Fibroblast of skin of left biceps (primary cell): ENCODE measurements at regions not wholly inside any gene's neighbourhood (a gene's known extent, or its start where the extent isn't known, plus 50 kb on each side); places are given as distances from the start of the nearest gene placed in this dataset.
"Not testable (repeated sequence)": the region's sequence is repeated elsewhere in the genome, so short reads cannot be mapped to it uniquely, and the experiment has no call there.

Source experiments
- DNase-seq, 2 experiments: peaks; one replicate each; pipeline ENCODE4 v3.0.0-alpha.2; 2013; ENCODE audit warnings: low read depth in 2 of 2

GRCh38 chrX:121169099-121170035, 122.0 kb downstream of the GLUD2 start:
- no peak for DNase-seq

DNA sequence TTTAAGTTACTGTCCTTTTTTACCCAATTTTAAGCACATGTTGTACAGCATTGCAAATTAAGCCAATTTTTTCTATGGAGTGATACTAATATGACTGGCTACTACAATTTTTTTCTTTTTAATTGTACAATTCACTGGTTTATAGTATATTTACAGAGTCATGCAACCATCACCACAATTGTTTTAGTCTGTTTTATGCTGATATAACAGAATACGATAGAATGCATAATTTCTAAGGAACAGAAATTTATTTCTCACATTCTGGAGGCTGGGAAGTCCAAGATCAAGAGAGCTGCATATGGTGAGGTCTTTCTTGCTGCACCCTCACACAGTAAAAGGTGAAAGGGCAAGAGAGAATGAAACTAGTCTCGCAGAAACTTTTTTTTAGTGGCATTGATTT, 125.3 kb downstream of the GLUD2 start:
- no peak for DNase-seq

GRCh38 chrX:121179972-121180371, 132.6 kb downstream of the GLUD2 start:
- DNase-seq: no peak

GRCh38 chrX:121191779-121192178, 144.4 kb downstream of the GLUD2 start:
- no peak for DNase-seq

- no peak for DNase-seq
These were observed 148.3 kb downstream of the GLUD2 start for GRCh38 chrX:121195719-121196118.

- DNase-seq: not testable (repeated sequence)
These were observed 149.5 kb downstream of the GLUD2 start for GRCh38 chrX:121196872-121197444.

- no peak for DNase-seq
These were observed 161.2 kb downstream of the GLUD2 start for GRCh38 chrX:121208563-121208962.

DNA sequence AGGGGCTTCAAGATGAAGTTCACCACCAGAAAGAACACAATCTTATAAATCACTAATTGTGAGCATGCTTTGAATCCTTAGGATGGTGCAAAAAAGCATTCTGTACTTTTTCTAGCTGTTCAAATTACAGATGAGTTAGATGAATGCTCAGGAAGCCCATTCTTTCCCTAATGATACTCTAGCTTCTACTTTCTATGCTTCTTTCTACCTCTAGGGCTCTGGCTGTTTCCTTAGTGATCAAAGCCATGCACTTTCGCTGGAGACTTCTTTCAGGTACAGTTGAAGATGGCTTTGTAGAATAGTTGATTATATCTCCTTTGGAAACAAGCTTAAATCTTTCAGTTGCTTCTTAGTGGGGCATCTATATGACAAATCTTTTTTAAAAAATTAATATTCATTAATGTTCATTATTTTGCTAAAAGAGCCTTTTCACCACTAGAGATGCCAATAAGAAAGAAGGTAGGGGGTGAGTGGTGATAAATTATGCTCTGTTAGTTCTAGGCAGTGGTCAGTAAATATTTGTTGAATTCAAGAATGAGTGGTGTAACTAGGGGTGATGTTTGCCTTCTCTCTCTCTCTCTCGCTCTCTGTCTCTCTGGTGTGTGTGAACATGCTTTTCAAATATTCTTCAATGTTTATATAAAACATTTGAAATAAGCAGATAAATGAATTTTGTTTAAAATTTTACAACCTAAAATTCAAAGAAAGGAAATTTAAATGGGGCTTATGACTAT, 169.4 kb downstream of the GLUD2 start:
- DNase-seq: no peak

DNA sequence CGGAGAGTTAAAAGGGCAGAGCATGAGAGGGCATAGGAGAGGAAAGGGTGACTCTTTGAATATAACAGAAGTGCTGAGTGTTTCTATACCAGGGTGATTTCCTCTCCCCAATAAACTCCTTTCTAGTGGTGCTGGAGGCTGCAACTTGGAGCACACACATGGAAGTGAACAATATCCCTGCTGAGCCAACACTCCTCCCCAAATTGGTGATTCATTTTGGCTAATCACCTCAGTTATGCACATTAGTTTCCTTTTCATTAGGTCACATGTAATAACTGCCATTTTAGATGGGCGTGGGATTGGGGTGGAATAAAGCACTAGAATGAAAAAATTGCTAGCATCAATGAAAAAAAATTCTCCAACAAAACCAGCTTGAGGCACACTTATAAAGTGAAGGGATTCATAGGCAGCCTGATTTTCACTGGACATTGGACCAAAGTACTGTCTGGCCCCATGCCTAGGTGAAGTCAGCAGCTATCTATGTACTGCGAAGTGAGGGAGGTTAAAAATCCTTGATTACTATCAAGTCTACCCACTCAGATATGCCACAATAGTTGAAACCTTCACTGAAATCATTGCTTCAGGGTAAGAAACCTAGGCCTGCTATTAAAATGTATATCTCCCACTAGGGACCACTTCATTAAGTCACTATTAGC, 174.0 kb downstream of the GLUD2 start:
- no peak for DNase-seq

DNA sequence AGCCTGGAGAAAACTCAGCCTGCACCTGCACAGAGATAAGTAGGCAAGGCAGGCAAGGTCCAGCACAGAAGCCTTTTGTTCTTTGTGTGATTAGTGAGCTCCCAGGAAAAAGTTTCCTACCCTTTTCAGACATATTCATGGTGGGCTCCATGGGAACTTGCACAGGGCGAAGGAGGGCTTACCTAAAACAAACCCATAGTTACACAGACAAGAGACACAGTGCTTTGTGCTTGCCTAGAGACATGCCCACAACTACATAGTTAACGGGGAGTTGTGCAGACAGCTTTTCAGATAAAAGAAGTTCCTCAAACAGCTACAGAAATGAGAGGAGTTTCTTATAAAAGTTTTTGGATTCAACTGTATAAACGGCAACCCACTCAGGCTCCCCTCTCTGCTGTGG, 180.5 kb downstream of the GLUD2 start:
- DNase-seq: no peak

DNA sequence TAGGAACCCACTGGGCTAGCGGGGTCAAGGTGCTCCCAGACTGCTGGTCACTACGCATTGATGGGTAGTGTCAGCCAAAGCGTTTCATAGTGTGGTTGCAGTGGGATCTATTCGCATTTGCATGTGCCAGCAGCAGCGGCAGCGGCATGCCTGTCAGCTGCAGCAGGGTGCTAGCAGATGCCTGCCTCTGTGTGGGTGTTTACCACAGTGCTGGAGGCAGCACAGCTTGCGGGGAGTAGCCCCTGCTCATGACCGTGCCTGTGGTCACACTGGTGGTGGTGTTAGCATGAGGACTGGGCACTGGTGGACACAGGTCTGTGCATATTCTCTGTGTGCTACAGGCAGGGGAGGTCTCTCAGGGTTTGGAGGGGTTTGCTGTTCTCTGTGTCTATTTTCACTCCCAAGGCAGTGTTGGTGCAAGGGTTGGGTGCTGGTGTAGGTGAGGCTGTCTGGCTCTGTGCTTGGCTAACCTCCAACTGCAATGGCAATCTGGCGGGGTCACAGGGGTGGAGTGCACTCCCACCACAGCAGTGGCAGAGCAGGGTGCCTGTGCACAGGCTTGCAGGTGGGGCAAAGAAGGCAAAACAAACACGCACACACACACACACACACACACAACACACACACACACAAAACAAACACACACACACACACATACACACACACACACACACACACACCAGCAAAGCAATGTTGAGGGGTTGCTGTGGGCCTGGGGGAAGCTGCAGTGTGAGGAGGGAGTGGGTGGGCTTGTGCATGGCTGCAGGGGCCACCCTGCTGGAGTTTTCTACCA, 184.4 kb downstream of the GLUD2 start:
- no peak for DNase-seq

DNA sequence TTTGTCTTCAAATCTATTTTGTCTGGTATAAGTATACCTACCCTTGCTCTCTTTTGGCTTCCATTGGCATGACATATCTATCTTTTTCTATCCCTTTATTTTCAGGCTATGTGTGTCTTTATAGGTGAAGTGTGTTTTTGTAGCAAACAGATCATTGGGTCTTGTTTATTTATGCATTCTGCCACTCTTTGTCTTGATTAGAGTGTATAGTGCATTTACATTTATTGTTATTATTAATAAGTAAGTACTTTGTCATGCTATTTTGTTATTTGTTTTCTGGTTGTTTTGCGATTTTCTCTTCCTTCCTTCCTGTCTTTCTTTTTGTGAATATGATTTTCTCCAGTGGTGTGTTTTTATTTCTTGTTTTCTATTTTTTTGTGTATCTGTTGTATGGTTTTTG, 188.6 kb downstream of the GLUD2 start:
- DNase-seq: no peak

GRCh38 chrX:121238093-121238492, 190.7 kb downstream of the GLUD2 start:
- DNase-seq: no peak

GRCh38 chrX:121244511-121244910, 197.1 kb downstream of the GLUD2 start:
- no peak for DNase-seq

- DNase-seq: no peak
These were observed 198.4 kb downstream of the GLUD2 start for GRCh38 chrX:121245763-121246162.

DNA sequence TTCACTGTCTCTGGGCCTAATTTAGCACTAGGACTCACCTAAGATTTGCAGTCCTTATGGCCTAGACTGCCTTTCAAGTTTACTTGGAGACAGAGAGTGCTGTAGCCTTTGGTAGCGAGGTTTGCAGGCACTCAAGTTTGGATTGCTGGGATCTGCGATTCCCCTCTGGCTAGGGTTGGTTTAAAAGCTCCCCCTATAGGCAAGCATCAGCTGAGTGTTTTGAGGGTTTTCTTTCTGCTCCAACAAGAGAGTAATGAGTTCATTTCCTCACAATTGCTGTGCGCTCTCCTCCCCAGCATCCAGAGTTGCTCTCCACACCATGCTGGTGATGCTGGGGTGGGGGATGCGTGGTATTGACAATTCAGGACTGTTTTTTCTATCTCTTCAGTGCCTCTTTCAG, 206.9 kb downstream of the GLUD2 start:
- no peak for DNase-seq

- no peak for DNase-seq
These were observed 209.2 kb downstream of the GLUD2 start for GRCh38 chrX:121256647-121257046.

- DNase-seq: no peak
These were observed 211.1 kb downstream of the GLUD2 start for GRCh38 chrX:121258545-121258944.

DNA sequence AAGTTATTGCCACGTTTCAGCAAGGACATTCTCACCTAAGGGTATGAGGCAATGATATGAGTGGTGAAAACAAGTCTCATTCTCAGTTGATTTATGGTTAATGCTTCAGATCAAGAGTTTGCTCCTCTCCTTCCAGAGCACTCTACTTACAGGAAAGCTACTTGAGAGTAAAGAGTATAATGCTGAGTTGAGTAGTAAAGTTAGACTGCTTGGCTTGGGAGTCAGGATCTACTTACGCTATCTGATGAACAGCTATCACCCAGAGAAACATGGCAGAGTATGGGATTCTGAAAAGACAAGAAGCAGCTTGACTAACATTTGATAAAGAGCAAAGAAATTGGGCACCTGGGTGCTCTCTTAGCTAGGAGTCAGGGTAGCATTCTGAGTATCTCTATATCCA, 211.8 kb downstream of the GLUD2 start:
- DNase-seq: no peak

GRCh38 chrX:121260596-121261240, 213.3 kb downstream of the GLUD2 start:
- no peak for DNase-seq

DNA sequence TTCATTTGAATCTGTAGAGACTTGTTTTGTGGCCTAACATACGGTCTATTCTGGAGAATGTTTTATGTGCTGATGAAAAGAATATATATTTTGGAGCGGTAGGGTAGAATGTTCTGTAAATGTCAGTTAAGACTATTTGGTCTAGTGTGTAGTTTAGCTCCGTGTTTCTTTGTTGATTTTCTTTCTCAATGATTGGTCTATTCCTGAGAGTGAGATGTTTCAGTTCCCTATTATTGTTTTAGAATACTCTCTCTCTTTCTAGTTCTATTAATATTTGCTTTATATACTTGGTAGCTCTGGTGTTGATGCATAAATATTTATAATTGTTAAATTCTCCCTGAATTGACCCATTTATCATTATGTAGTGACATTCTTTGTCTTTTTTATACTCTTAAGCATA, 236.5 kb downstream of the GLUD2 start:
- no peak for DNase-seq
